ENCODE measurements at regions not wholly inside any gene's neighbourhood (a gene's known extent, or its start where the extent isn't known, plus 50 kb on each side); places are given as distances from the start of the nearest gene placed in this dataset.

GRCh38 chr11:123282597-123282996 is 87.5 kb upstream of the CLMP start:
- TF ChIP-seq EP300 (IDR thresholded peaks at IDR 0.05) = no peak
- no peak for TF ChIP-seq POLR2A (IDR thresholded peaks at IDR 0.05; ENCODE audit: low read depth)
- TF ChIP-seq CTCF (IDR thresholded peaks at IDR 0.05) = no peak
- TF ChIP-seq POLR2AphosphoS5 (IDR thresholded peaks at IDR 0.05) = no peak
- Histone ChIP-seq H3K4me3 (no peak overlapping the region), H3K36me3 (no peaks in the 10 kb centered on the region), H3K4me1 (no peaks in the 10 kb centered on the region), H3K27me3 (peaks cover 0 to 15% (median 0%) of the 10 kb centered on the region in 4 donors), H3K9me3 (peaks cover 0 to 4% (median 0%) of the 10 kb centered on the region in 4 donors), H3K27ac (replicated peaks in 1 of 4) (no peak overlapping the region)
- intact Hi-C loops (cut with DNase I) = no loop called here
- DNase-seq (ENCODE audit: extremely low spot score) = no peak
- WGBS = 73% methylated on average over 6 of the region's 6 CpGs

DNA sequence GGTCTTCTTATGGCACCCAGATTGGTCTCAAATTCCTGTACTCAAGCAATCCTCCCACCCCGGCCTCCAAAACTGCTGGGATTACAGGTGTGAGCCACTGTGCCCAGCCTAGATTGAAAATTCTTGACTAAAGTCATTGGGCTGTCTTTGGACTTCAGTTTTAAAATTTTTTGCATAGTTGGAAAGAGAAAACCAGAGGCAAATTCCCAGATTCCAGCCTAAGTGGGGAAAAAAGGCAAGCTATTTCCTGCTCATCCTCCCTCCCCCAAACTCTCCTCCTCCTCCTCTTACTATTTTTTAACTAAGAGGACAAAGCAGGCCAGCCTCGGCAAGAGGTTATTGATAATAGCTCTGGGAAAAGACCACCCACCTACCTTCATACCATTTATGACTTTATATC is 78.6 kb upstream of the CLMP start:
- 89% methylated on average over 2 of the region's 2 CpGs for WGBS
- no peak overlapping the region for H3K27ac ChIP-seq (replicated peaks in 1 of 4)
- no peaks in the 10 kb centered on the region for H3K4me1 ChIP-seq
- intact Hi-C loops (cut with DNase I) = no loop called here
- DNase-seq (ENCODE audit: extremely low spot score) = no peak
- H3K4me3 ChIP-seq = no peak overlapping the region
- no peaks in the 10 kb centered on the region for H3K27me3 ChIP-seq
- no peaks in the 10 kb centered on the region for H3K9me3 ChIP-seq
- H3K36me3 ChIP-seq = no peaks in the 10 kb centered on the region
- TF ChIP-seq EP300 (IDR thresholded peaks at IDR 0.05) = no peak
- no peak for TF ChIP-seq POLR2A (IDR thresholded peaks at IDR 0.05; ENCODE audit: low read depth)
- no peak for TF ChIP-seq POLR2AphosphoS5 (IDR thresholded peaks at IDR 0.05)
- no peak for TF ChIP-seq CTCF (IDR thresholded peaks at IDR 0.05)

DNA sequence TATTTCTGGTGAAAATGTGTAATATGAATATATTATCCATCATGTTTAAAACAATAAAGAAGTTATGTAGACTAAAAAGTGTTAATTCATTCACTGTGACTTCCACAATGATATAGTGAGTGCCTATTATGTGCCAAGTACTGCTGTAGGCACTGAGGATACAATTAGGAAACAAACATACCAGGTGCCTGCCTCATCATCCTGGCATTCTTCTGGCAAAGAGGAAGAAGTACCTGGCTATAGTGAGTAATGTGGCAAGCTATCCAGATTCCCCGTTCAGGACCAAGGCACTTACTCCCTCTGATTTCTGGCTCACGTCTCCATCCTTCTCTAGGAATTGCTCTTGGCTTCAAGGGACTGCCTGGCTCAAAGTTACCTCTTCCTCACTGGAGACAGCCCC is 77.5 kb upstream of the CLMP start:
- no peaks in the 10 kb centered on the region for H3K4me1 ChIP-seq
- WGBS = 45% methylated on average over 2 of the region's 2 CpGs

GRCh38 chr11:123268156-123268555 is 73.1 kb upstream of the CLMP start:
- Histone ChIP-seq H3K4me1 (no peaks in the 10 kb centered on the region), H3K27ac (replicated peaks in 1 of 4) (no peak overlapping the region), H3K9me3 (no peaks in the 10 kb centered on the region), H3K36me3 (no peaks in the 10 kb centered on the region), H3K4me3 (no peak overlapping the region), H3K27me3 (peaks cover 0 to 5% (median 0%) of the 10 kb centered on the region in 4 donors)
- TF ChIP-seq POLR2AphosphoS5 (IDR thresholded peaks at IDR 0.05) (no peak), CTCF (IDR thresholded peaks at IDR 0.05) (no peak), POLR2A (IDR thresholded peaks at IDR 0.05; ENCODE audit: low read depth) (no peak), EP300 (IDR thresholded peaks at IDR 0.05) (no peak)
- intact Hi-C loops (cut with DNase I) = loop anchor here (10.0 kb wide), 1 partner anchor 403 kb away; no protein-coding TSS in a partner anchor
- 55% methylated on average over 6 of the region's 6 CpGs for WGBS
- DNase-seq (ENCODE audit: extremely low spot score) = no peak

More for the DNA sequence above, 77.5 kb upstream of the CLMP start:
- H3K27me3 ChIP-seq = no peaks in the 10 kb centered on the region
- TF ChIP-seq POLR2AphosphoS5 (IDR thresholded peaks at IDR 0.05) = no peak
- no peak for TF ChIP-seq EP300 (IDR thresholded peaks at IDR 0.05)
- H3K9me3 ChIP-seq = no peaks in the 10 kb centered on the region
- no peak overlapping the region for H3K4me3 ChIP-seq
- DNase-seq (ENCODE audit: extremely low spot score) = no peak
- intact Hi-C loops (cut with DNase I) = no loop called here
- H3K27ac ChIP-seq (replicated peaks in 1 of 4) = no peak overlapping the region
- H3K36me3 ChIP-seq = no peaks in the 10 kb centered on the region

- DNase-seq (ENCODE audit: extremely low spot score) = no peak
- H3K36me3 ChIP-seq = no peaks in the 10 kb centered on the region
- intact Hi-C loops (cut with DNase I) = loop anchor here (10.0 kb wide), 1 partner anchor 401 kb away; no protein-coding TSS in a partner anchor
- H3K4me3 ChIP-seq = no peak overlapping the region
- peaks cover 0 to 10% (median 0%) of the 10 kb centered on the region in 4 donors for H3K27me3 ChIP-seq
- TF ChIP-seq CTCF (IDR thresholded peaks at IDR 0.05) (no peak), EP300 (IDR thresholded peaks at IDR 0.05) (no peak), POLR2AphosphoS5 (IDR thresholded peaks at IDR 0.05) (no peak), POLR2A (IDR thresholded peaks at IDR 0.05; ENCODE audit: low read depth) (no peak)
- H3K27ac ChIP-seq (replicated peaks in 1 of 4) = no peak overlapping the region
- 81% methylated on average over 3 of the region's 3 CpGs for WGBS
- H3K9me3 ChIP-seq = no peaks in the 10 kb centered on the region
- peaks cover 8 to 10% (median 9%) of the 10 kb centered on the region in 4 donors for H3K4me1 ChIP-seq
Observed at GRCh38 chr11:123265951-123266350, 70.9 kb upstream of the CLMP start.

Data from esophagus muscularis mucosa (tissue), 4 donors.